ENCODE measurements at regions not wholly inside any gene's neighbourhood (a gene's known extent, or its start where the extent isn't known, plus 50 kb on each side); places are given as distances from the start of the nearest gene placed in this dataset.

DNA sequence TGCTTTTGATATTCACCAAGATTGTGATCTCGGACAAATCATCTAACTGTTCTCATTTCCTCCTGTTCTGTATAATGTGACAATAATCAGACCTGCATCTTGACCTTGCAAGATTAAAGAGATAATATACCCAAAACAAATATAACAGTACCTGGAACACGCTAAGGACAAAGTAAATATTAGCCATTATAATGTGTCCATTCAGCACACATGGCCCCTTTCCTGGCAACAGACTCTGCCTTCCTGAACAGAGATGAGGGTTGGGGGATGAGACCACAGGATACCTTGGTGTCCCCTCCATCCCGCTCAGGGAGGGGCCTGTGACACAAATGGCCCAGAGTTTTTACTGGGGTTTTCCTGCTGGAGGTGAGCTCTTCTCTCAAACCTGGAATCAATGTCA is 143.4 kb upstream of the SERPINE2 start:
- no peaks in the 10 kb centered on the region; a peak in 1 of 7 replicates for H3K36me3 Mint-ChIP-seq (ENCODE audit: insufficient read depth in 1 of 3, low read depth in 3 of 3)
- H3K4me3 Mint-ChIP-seq = no peak overlapping the region
- no peaks in the 10 kb centered on the region for H3K23me2 ChIP-seq (ENCODE audit: insufficient read length, low read depth, low read length, poor library complexity, severe bottlenecking)
- H2BK5ac ChIP-seq (ENCODE audit: insufficient read length, low read length) = no peak overlapping the region
- no peak overlapping the region for H4K91ac ChIP-seq (ENCODE audit: insufficient read length, low read depth, low read length)
- H3K9me3 ChIP-seq (ENCODE audit: control insufficient read depth, low read depth, low read length) = peaks cover under 1% of the 10 kb centered on the region
- H3K27me3 Mint-ChIP-seq (ENCODE audit: low read depth) = no peaks in the 10 kb centered on the region; the same call in 1 of the 2 replicates
- no peak overlapping the region for H2AFZ ChIP-seq (ENCODE audit: low read length)
- H2BK12ac ChIP-seq (ENCODE audit: insufficient read length, low read depth, low read length) = no peak overlapping the region
- H3K27ac Mint-ChIP-seq = no peak overlapping the region
- no peak overlapping the region for H3K4me2 ChIP-seq (ENCODE audit: insufficient read depth, insufficient read length, low read length)
- H3K9ac ChIP-seq (ENCODE audit: extremely low read depth, insufficient read length, low read length) = no peak overlapping the region
- no peaks in the 10 kb centered on the region for H3K79me2 ChIP-seq (ENCODE audit: insufficient read depth, low read length)
- no peak overlapping the region for H2BK20ac ChIP-seq (ENCODE audit: low read depth, low read length, poor library complexity, severe bottlenecking)
- no peaks in the 10 kb centered on the region for H3K4me1 ChIP-seq (ENCODE audit: insufficient read depth, low read length)
- peaks cover 0 to under 1% of the 10 kb centered on the region in 2 experiments; a peak in 1 of 5 replicates for H3K9me3 Mint-ChIP-seq
- H3K27me3 ChIP-seq (ENCODE audit: insufficient read depth, low read length) = no peaks in the 10 kb centered on the region
- no peak overlapping the region for H2AK5ac ChIP-seq (ENCODE audit: insufficient read length, low read length)
- H3T11ph ChIP-seq (ENCODE audit: low read length) = no peak overlapping the region
- peaks cover 5% of the 10 kb centered on the region in 2 experiments; a peak in 3 of 4 replicates for H3K4me1 Mint-ChIP-seq
- no peak overlapping the region for H4K8ac ChIP-seq (replicated peaks; ENCODE audit: insufficient read length, low read depth, low read length)
- no peak overlapping the region for H2BK120ac ChIP-seq (ENCODE audit: low read depth, low read length, poor library complexity, severe bottlenecking)
- no peak overlapping the region for H4K5ac ChIP-seq (ENCODE audit: insufficient read length, low read depth, low read length)
- no peak for DNase-seq
- H3K79me1 ChIP-seq (ENCODE audit: insufficient read depth, low read depth, low read length, poor library complexity, severe bottlenecking) = no peaks in the 10 kb centered on the region
- H3K4ac ChIP-seq (ENCODE audit: low read depth, low read length) = no peak overlapping the region
- TF ChIP-seq, protein P1, sequence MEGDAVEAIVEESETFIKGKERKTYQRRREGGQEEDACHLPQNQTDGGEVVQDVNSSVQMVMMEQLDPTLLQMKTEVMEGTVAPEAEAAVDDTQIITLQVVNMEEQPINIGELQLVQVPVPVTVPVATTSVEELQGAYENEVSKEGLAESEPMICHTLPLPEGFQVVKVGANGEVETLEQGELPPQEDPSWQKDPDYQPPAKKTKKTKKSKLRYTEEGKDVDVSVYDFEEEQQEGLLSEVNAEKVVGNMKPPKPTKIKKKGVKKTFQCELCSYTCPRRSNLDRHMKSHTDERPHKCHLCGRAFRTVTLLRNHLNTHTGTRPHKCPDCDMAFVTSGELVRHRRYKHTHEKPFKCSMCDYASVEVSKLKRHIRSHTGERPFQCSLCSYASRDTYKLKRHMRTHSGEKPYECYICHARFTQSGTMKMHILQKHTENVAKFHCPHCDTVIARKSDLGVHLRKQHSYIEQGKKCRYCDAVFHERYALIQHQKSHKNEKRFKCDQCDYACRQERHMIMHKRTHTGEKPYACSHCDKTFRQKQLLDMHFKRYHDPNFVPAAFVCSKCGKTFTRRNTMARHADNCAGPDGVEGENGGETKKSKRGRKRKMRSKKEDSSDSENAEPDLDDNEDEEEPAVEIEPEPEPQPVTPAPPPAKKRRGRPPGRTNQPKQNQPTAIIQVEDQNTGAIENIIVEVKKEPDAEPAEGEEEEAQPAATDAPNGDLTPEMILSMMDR (conservative IDR thresholded peaks at IDR 0.05) = no peak
- no peaks in the 10 kb centered on the region for H4K20me1 ChIP-seq (ENCODE audit: control insufficient read depth, insufficient read depth, insufficient read length)
- no peak overlapping the region for H3K56ac ChIP-seq (ENCODE audit: insufficient read length, low read depth, low read length)
- H3K23ac ChIP-seq (ENCODE audit: insufficient read length, low read depth, low read length) = no peak overlapping the region
- no peak overlapping the region for H2BK15ac ChIP-seq (ENCODE audit: low read depth, low read length)
- no CpG with 5 or more reads among the region's 3 CpGs for WGBS (ENCODE audit: extremely low coverage, insufficient read length, low lambda C conversion rate)
- no peak overlapping the region for H3K14ac ChIP-seq (ENCODE audit: insufficient read depth, low read length)
- no peak overlapping the region for H3K18ac ChIP-seq (ENCODE audit: insufficient read length, low read depth, low read length)
- H3K27ac ChIP-seq (ENCODE audit: insufficient read length, low read depth, low read length) = no peak overlapping the region

Data from H9 (cell line).